Adrenal gland (tissue), 9 donors: ENCODE measurements at regions not wholly inside any gene's neighbourhood (a gene's known extent, or its start where the extent isn't known, plus 50 kb on each side); places are given as distances from the start of the nearest gene placed in this dataset.

Experiments
- DNase-seq, 7 donors: peaks; one replicate each; pipeline ENCODE4 v3.0.0-alpha.2; 2019 to 2020
- H3K27ac ChIP-seq, 5 donors: fragments of 200-600 bp; sonication (generic) in 4 of 5; 1 replicate in 3 of 5; 2 replicates in 2 of 5; pipeline versions ENCODE4 v1.5.1 to v1.8.0; 2016 to 2020; ENCODE audit warnings: mild to moderate bottlenecking in 1 of 5
- H3K27me3 ChIP-seq: fragments of 200-600 bp; 2 replicates; pipeline ENCODE4 v1.8.0; 2021
- H3K36me3 ChIP-seq, 2 donors: fragments of 200-600 bp; replicated peaks in 1 of 2; 1 replicate in 1 of 2; 2 replicates in 1 of 2; pipeline versions ENCODE4 v1.5.1 to v1.8.0; 2018 to 2022
- H3K4me1 ChIP-seq, 2 donors: fragments of 200-600 bp; replicated peaks in 1 of 2; 1 replicate in 1 of 2; 2 replicates in 1 of 2; pipeline versions ENCODE4 v1.5.1 to v1.8.0; 2018 to 2021
- H3K4me3 ChIP-seq, 4 donors: fragments of 200-600 bp; sonication (generic) in 3 of 4; one replicate each; pipeline ENCODE4 v1.5.1; 2016 to 2018
- H3K9me3 ChIP-seq, 3 donors: fragments of 200-600 bp; sonication (generic) in 1 of 3; replicated peaks in 1 of 3; 1 replicate in 2 of 3; 2 replicates in 1 of 3; pipeline versions ENCODE4 v1.5.1 to v1.8.0; 2016 to 2021
- CTCF ChIP-seq, 6 experiments: fragments of 450-650 bp in 4 of 6; fragments of 200-600 bp in 2 of 6; sonication (generic) in 1 of 6; IDR thresholded peaks; 1 replicate in 5 of 6; 2 replicates in 1 of 6; pipeline versions ENCODE4 v1.5.1 to v1.8.0; 2016 to 2021; ENCODE audit warnings: antibody characterized with exemption in 6 of 6, mild to moderate bottlenecking in 2 of 6, moderate library complexity in 1 of 6
- POLR2A ChIP-seq, 2 donors: fragments of 450-650 bp; IDR thresholded peaks; one replicate each; pipeline ENCODE4 v1.6.1; 2017; ENCODE audit warnings: antibody characterized with exemption in 2 of 2, mild to moderate bottlenecking in 2 of 2, moderate library complexity in 1 of 2
- WGBS, 4 donors: extraction: QIAGEN DNeasy Blood & Tissue Kit in 2 of 4; methylation state at CpG; one replicate each; pipeline versions ENCODE4 v1.1.5 to v1.1.7; 2013 to 2017; 5-methylcytosine and 5-hydroxymethylcytosine counted together
- intact Hi-C, 2 donors: fragments of 100-400 bp; cut with DNase I; formaldehyde crosslinking; loops; one replicate each; pipeline versions ENCODE4 v1.14.1 to v1.15.0; 2022 to 2023
- donor health status: healthy with polysubstance abuse.
- donor health status: Bipolar disorder and iron deficiency.
- donor health status: DM: yes; HTN: yes; CAD: no.
- donor health status: DM: no; HTN: no; CAD: no.
- donor health status: DM: no; HTN: no; CAD: no.

GRCh38 chr14:27063959-27064358 lies 466.1 kb upstream of the NOVA1 start:
- no peak for TF ChIP-seq CTCF (IDR thresholded peaks at IDR 0.05)
- no peak for TF ChIP-seq POLR2A (IDR thresholded peaks at IDR 0.05)
- no peaks in the 10 kb centered on the region for H3K9me3 ChIP-seq
- no peak for DNase-seq
- no peak overlapping the region for H3K4me3 ChIP-seq
- H3K27me3 ChIP-seq = no peaks in the 10 kb centered on the region
- H3K36me3 ChIP-seq = no peaks in the 10 kb centered on the region
- no peak overlapping the region for H3K27ac ChIP-seq
- intact Hi-C loops = no loop called here
- H3K4me1 ChIP-seq = no peaks in the 10 kb centered on the region

GRCh38 chr14:27065886-27066285 lies 468.1 kb upstream of the NOVA1 start:
- TF ChIP-seq POLR2A (IDR thresholded peaks at IDR 0.05) (no peak), CTCF (IDR thresholded peaks at IDR 0.05) (no peak)
- WGBS, 4 donors = 28 to 42% (median 39%) methylated on average over 2 of the region's 2 CpGs
- no peak for DNase-seq

GRCh38 chr14:27067961-27068360 lies 470.1 kb upstream of the NOVA1 start:
- Histone ChIP-seq H3K4me1 (no peaks in the 10 kb centered on the region), H3K9me3 (no peaks in the 10 kb centered on the region), H3K4me3 (no peak overlapping the region), H3K27me3 (no peaks in the 10 kb centered on the region), H3K27ac (no peak overlapping the region), H3K36me3 (no peaks in the 10 kb centered on the region)
- intact Hi-C loops = no loop called here
- DNase-seq = no peak
- WGBS, 4 donors = 77 to 86% (median 81%) methylated on average over 2 of the region's 2 CpGs
- no peak for TF ChIP-seq CTCF (IDR thresholded peaks at IDR 0.05)
- TF ChIP-seq POLR2A (IDR thresholded peaks at IDR 0.05) = no peak

More at GRCh38 chr14:27065886-27066285, 468.1 kb upstream of the NOVA1 start:
- H3K27ac ChIP-seq = no peak overlapping the region
- H3K4me1 ChIP-seq = no peaks in the 10 kb centered on the region
- H3K9me3 ChIP-seq = no peaks in the 10 kb centered on the region
- H3K36me3 ChIP-seq = no peaks in the 10 kb centered on the region
- intact Hi-C loops = no loop called here
- no peak overlapping the region for H3K4me3 ChIP-seq
- no peaks in the 10 kb centered on the region for H3K27me3 ChIP-seq

GRCh38 chr14:27072589-27072988 lies 474.8 kb upstream of the NOVA1 start:
- 52 to 71% (median 55%) methylated on average over 5 of the region's 5 CpGs for WGBS, 4 donors
- Histone ChIP-seq H3K27me3 (no peaks in the 10 kb centered on the region), H3K4me3 (no peak overlapping the region), H3K36me3 (no peaks in the 10 kb centered on the region), H3K27ac (no peak overlapping the region), H3K4me1 (no peaks in the 10 kb centered on the region), H3K9me3 (no peaks in the 10 kb centered on the region)
- TF ChIP-seq CTCF (IDR thresholded peaks at IDR 0.05) (no peak), POLR2A (IDR thresholded peaks at IDR 0.05) (no peak)
- intact Hi-C loops = no loop called here
- no peak for DNase-seq
